GM12878 (cell line): ENCODE measurements at regions not wholly inside any gene's neighbourhood (a gene's known extent, or its start where the extent isn't known, plus 50 kb on each side); places are given as distances from the start of the nearest gene placed in this dataset.

ENCODE experiments used
- ATAC-seq: fragments of 200-7000 bp; cut with Tn5 transposase; 3 replicates; pipeline ENCODE4 v1.9.1; 2020; ENCODE audit warnings: mild to moderate bottlenecking, moderate library complexity
- BruUV-seq: library from RNA; stranded (reverse); fragments of 400-500 nt; replicated peaks from 2 replicates; lab custom pipeline; 2021; lab: Mats Ljungman, UMichigan
- CTCF ChIA-PET: fragments of 300-600 bp; sonication (Branson Sonifier 250); formaldehyde crosslinking; extraction: SDS; loops from one replicate; lab custom pipeline; 2021; ENCODE audit warnings: inconsistent platforms; lab: Yijun Ruan, JAX
- POLR2A ChIA-PET: fragments of 350-600 bp; formaldehyde crosslinking; extraction: SDS; loops from one replicate; lab custom pipeline; 2021; ENCODE audit warnings: inconsistent platforms; lab: Charles Lee
- RAD21 ChIA-PET: fragments of 300-600 bp; sonication (Branson Sonifier 250); formaldehyde crosslinking; loops from one replicate; lab custom pipeline; 2023; ENCODE audit warnings: antibody characterized with exemption; ENCODE audit not compliant: unreplicated experiment; lab: Charles Lee
- SMC1A ChIA-PET: fragments of 300-600 bp; sonication (Branson Sonifier 250); formaldehyde crosslinking; loops from one replicate; lab custom pipeline; 2023; ENCODE audit not compliant: unreplicated experiment, uncharacterized antibody; lab: Charles Lee
- DNase-seq: peaks from one replicate; pipeline ENCODE4 v3.0.0-alpha.2; 2011; ENCODE audit warnings: low read depth, low spot score
- FAIRE-seq: peaks from 3 replicates; lab custom pipeline; 2011; peaks lifted over from hg19 to GRCh38; lab: Jason Lieb, UNC
- H2AFZ ChIP-seq: 2 replicates; pipeline ENCODE4 v1.6.0; 2011; ENCODE audit warnings: low read depth, low read length, control low read depth; ENCODE audit not compliant: control insufficient read depth
- H3K27ac ChIP-seq: 2 replicates; pipeline ENCODE4 v1.5.1; 2011; ENCODE audit warnings: control low read depth; ENCODE audit not compliant: control insufficient read depth, insufficient read depth
- H3K27me3 ChIP-seq, 2 experiments: replicated peaks in 1 of 2; 2 replicates each; pipeline versions ENCODE4 v1.6.0 to v1.6.1; 2011; ENCODE audit warnings: low read length in 1 of 2; ENCODE audit not compliant: control insufficient read depth in 2 of 2, insufficient read depth in 2 of 2
- H3K36me3 ChIP-seq, 2 experiments: 2 replicates each; pipeline ENCODE4 v1.5.1; 2011; ENCODE audit warnings: low read length in 1 of 2; ENCODE audit not compliant: control insufficient read depth in 2 of 2, insufficient read depth in 2 of 2
- H3K4me1 ChIP-seq: 2 replicates; pipeline ENCODE4 v1.6.1; 2011; ENCODE audit warnings: mild to moderate bottlenecking, low read length, moderate library complexity, mixed read lengths; ENCODE audit not compliant: control insufficient read depth, insufficient read depth
- H3K4me2 ChIP-seq: 2 replicates; pipeline ENCODE4 v1.6.0; 2011; ENCODE audit warnings: control low read depth; ENCODE audit not compliant: control insufficient read depth, insufficient read depth
- H3K4me3 ChIP-seq: fragments of 200-600 bp; sonication (generic); 2 replicates; pipeline ENCODE4 v1.5.1; 2016
- H3K79me2 ChIP-seq: 2 replicates; pipeline ENCODE4 v1.6.0; 2011; ENCODE audit warnings: low read length; ENCODE audit not compliant: control insufficient read depth, insufficient read depth
- H3K9ac ChIP-seq: 2 replicates; pipeline ENCODE4 v1.8.0; 2011; ENCODE audit warnings: low read length, control low read depth, mixed read lengths; ENCODE audit not compliant: control insufficient read depth, insufficient read depth
- H3K9me3 ChIP-seq: replicated peaks from 3 replicates; pipeline ENCODE4 v1.5.1; 2011; ENCODE audit warnings: mild to moderate bottlenecking, low read length; ENCODE audit not compliant: control insufficient read depth, insufficient read depth
- H4K20me1 ChIP-seq: 2 replicates; pipeline ENCODE4 v1.6.0; 2011; ENCODE audit not compliant: control insufficient read depth, insufficient read depth
- BCL3 ChIP-seq: IDR thresholded peaks from 2 replicates; pipeline ENCODE4 v1.6.1; 2011; ENCODE audit warnings: borderline replicate concordance, low read depth, mild to moderate bottlenecking, moderate library complexity, low read length; ENCODE audit not compliant: insufficient read depth, poor library complexity, severe bottlenecking
- CBFB ChIP-seq: IDR thresholded peaks from 2 replicates; pipeline ENCODE4 v1.6.1; 2016; ENCODE audit warnings: antibody characterized with exemption, low read depth
- CTCF ChIP-seq, 3 experiments: IDR thresholded peaks in 2 of 3; conservative IDR thresholded peaks in 1 of 3; 2 replicates each; pipeline ENCODE4 v1.5.1; 2011; ENCODE audit warnings: low read depth in 3 of 3, low read length in 3 of 3, mild to moderate bottlenecking in 3 of 3, control low read depth in 2 of 3, moderate library complexity in 2 of 3, inconsistent platforms in 1 of 3, mixed read lengths in 1 of 3; ENCODE audit not compliant: control insufficient read depth in 2 of 3, insufficient read depth in 1 of 3; ENCODE audit errors: extremely low read depth in 1 of 3
- MYC ChIP-seq: IDR thresholded peaks from 2 replicates; pipeline ENCODE4 v1.6.1; 2011; ENCODE audit warnings: mild to moderate bottlenecking, low read length, moderate library complexity, inconsistent platforms; ENCODE audit not compliant: insufficient read depth, insufficient replicate concordance, insufficient read length, severe bottlenecking
- RAD51 ChIP-seq: fragments of 450-650 bp; IDR thresholded peaks from 2 replicates; pipeline ENCODE4 v1.6.1; 2016; ENCODE audit warnings: moderate library complexity, mild to moderate bottlenecking, inconsistent platforms
- SMAD5 ChIP-seq: IDR thresholded peaks from 2 replicates; pipeline ENCODE4 v1.6.1; 2016; ENCODE audit warnings: antibody characterized with exemption, low read depth
- SREBF2 ChIP-seq: IDR thresholded peaks from 2 replicates; pipeline ENCODE4 v1.6.1; 2012; ENCODE audit warnings: mild to moderate bottlenecking, low read length
- WRNIP1 ChIP-seq: IDR thresholded peaks from 2 replicates; pipeline ENCODE4 v1.6.1; 2011; ENCODE audit warnings: low read depth, low read length, improper control_type of control experiment, borderline replicate concordance
- ZNF217 ChIP-seq: fragments of 450-650 bp; IDR thresholded peaks from 2 replicates; pipeline ENCODE4 v1.6.1; 2017; ENCODE audit warnings: antibody characterized with exemption, mild to moderate bottlenecking
- ZNF384 ChIP-seq: IDR thresholded peaks from 2 replicates; pipeline ENCODE4 v1.6.1; 2012; ENCODE audit warnings: low read depth, mild to moderate bottlenecking, low read length, improper control_type of control experiment, borderline replicate concordance
- ZZZ3 ChIP-seq: IDR thresholded peaks from 2 replicates; pipeline ENCODE4 v1.6.1; 2011; ENCODE audit warnings: low read depth; ENCODE audit not compliant: control insufficient read depth, insufficient read length
- WGBS: methylation state at CpG from one replicate; pipeline ENCODE4 v1.1.6; 2016; ENCODE audit warnings: low lambda C conversion rate; ENCODE audit not compliant: insufficient replicate concordance, insufficient coverage; ENCODE audit errors: missing lambda C conversion rate; 5-methylcytosine and 5-hydroxymethylcytosine counted together
- in situ Hi-C: fragments of 300-500 bp; cut with MboI; formaldehyde crosslinking; loops from 9 replicates; pipeline ENCODE4 v1.14.3; 2018; ENCODE audit warnings: mixed read lengths
- intact Hi-C: fragments of 100-400 bp; cut with micrococcal nuclease; formaldehyde crosslinking; loops from one replicate; pipeline ENCODE4 v1.14.2; 2022; ENCODE audit not compliant: unreplicated experiment

GRCh38 chr1:213767683-213768082 is 220.1 kb upstream of the PROX1 start:
- 42% methylated on average over 4 of the region's 4 CpGs for WGBS
- Histone ChIP-seq H4K20me1 (no peaks in the 10 kb centered on the region), H3K4me2 (no peak overlapping the region), H3K79me2 (no peaks in the 10 kb centered on the region), H3K27me3 (peaks cover 0 to 4% of the 10 kb centered on the region in 2 experiments; a peak in 1 of 4 replicates), H2AFZ (no peak overlapping the region), H3K36me3 (no peaks in the 10 kb centered on the region), H3K4me1 (no peaks in the 10 kb centered on the region), H3K4me3 (no peak overlapping the region), H3K9ac (no peak overlapping the region), H3K27ac (no peak overlapping the region), H3K9me3 (no peaks in the 10 kb centered on the region)
- RAD21 ChIA-PET, result no interaction called here
- SMC1A ChIA-PET, result no interaction called here
- FAIRE-seq, result no peak
- no peak for ATAC-seq
- POLR2A ChIA-PET, result no interaction called here
- intact Hi-C loops (no loop called here), in situ Hi-C loops (no loop called here)
- no peak for DNase-seq
- CTCF ChIA-PET, result no interaction called here
- TF ChIP-seq ZNF384 (no peak), CBFB (no peak), MYC (no peak), ZZZ3 (no peak), BCL3 (no peak), CTCF (IDR thresholded peaks at IDR 0.05 in 2 of 3, conservative IDR thresholded peaks at IDR 0.05 in 1 of 3; ENCODE audit: control insufficient read depth in 2 of 3, extremely low read depth in 1 of 3, insufficient read depth in 1 of 3, low read depth in 3 of 3, low read length in 3 of 3) (no peak), SREBF2 (no peak), SMAD5 (no peak), WRNIP1 (no peak), ZNF217 (no peak), RAD51 (no peak)
- BruUV-seq, result no TSS peak
